COR-L47 (cell line): ENCODE measurements at regions not wholly inside any gene's neighbourhood (a gene's known extent, or its start where the extent isn't known, plus 50 kb on each side); places are given as distances from the start of the nearest gene placed in this dataset.
"Not testable (repeated sequence)": the region's sequence is repeated elsewhere in the genome, so short reads cannot be mapped to it uniquely, and the experiment has no call there.

ENCODE experiments used
- DNase-seq: peaks from one replicate; lab custom pipeline; 2025; lab: John Stamatoyannopoulos, UW

DNA sequence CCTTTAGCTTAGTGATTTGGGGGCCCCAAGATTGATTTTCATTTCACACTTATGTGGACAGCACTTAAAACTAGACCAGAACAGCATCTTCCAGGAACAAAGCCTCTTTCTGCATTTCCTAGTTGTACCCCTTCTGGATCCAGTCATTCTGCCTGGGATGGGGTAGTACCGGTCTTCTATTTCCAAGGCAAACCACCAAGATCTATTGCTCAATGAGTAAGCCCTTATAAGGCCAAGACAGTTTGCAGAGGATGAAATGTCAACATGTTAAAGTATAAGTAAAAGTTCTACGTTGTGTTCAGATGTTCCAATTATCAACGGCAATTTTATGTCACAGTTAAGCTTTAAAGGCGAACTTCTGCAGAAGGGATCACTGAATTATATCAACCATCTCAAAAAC is 106.9 kb upstream of the ZNF746 start:
- DNase-seq, result no peak

DNA sequence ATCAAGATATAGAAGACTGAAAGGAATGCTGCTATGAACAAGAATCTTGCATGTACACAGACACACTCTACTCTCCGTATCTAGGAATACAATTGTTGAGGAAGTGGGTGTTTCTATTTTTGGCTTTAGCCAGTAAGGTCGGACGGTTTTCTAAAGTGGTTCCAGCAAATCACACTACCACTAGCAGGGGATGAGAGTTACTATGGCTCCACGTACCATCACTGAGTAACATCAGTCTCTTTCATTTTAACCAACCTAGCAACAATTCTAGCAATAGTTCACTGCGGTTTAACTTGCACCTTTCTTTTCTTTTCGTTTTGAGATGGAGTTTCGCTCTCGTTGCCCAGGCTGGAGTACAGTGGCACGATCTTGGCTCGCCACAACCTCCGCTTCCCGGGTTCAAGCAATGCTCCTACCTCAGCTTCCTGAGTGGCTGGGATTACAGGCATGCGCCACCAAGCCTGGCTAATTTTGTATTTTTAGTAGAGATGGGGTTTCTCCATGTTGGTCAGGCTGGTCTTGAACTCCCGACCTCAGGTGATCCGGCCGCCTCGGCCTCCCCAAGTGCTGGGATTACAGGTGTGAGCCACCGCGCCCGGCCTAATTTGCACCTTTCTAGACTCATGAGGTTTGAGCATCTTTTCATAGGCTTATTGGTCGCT is 103.2 kb upstream of the ZNF746 start:
- not testable (repeated sequence) for DNase-seq

DNA sequence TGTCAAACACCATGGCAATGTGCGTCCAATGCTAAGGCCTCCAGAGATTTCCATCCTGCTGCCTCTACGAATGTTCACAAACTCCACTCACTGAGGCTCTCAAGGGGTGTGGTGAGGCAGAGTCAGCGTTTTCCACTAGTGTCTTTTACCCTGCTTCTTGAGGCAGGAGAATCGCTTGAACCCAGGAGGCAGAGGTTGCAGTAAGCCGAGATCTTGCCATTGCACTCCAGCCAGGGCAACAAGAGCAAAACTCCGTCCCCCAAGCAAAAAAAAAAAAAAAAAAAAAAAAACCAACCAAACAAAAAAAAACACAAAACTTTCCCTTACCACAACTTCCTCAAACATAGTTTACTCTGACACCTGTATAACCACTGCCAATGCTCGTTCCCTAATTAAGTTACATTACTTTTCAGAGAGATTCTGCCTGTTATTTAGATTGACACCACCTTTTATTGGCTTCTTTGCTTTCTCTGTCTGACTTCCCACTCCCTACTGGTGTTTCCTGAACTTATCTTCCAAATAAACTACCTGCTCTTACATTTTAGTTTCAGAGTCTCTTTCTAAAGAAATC is 102.1 kb upstream of the ZNF746 start:
- DNase-seq, result no peak

DNA sequence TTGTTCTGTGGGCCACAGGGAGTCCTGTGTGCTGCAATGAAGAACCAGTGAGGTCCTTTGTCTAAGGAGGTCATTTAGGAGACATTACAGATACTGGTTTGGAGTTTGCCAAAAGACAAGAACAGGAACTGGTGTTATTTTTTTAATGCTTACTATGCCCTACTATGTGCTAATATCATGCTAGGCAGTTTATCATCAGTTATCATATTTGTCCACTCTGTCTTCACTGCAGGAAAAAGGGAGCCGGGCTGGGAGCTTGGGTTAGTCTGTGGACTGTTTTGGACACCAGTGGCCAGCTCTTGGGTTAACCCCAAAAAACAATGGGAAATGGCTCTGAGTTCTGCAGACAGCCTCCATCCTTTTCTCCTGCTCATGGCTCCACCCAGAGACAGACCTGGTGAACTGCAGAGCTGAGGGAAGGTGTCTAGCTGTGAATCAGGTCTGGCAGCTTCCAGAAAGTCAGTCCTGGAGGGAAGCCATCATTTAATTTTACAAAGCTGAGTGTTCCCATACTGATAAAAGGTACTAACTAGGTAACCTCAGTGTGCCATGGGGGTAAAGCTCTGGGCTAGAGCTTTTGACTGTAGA is 101.2 kb upstream of the ZNF746 start:
- no peak for DNase-seq

DNA sequence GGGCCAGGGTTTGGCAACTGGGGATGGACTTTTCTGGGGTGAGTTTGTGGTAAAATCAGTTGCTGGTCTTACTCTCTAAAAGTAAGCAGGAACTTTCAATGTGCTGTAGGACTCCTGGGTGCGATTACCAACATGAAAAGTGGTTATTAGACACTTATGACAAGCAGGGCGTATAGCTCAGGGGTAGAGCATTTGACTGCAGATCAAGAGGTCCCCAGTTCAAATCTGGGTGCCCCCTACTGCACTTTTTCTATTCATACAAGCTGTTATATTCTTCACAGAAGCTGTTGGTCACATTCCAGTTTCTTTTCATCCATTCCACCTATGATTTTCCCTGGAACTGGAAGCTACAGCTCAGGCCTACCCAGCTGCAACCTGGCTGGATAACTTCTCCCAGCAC is 100.2 kb upstream of the ZNF746 start:
- not testable (repeated sequence) for DNase-seq

DNA sequence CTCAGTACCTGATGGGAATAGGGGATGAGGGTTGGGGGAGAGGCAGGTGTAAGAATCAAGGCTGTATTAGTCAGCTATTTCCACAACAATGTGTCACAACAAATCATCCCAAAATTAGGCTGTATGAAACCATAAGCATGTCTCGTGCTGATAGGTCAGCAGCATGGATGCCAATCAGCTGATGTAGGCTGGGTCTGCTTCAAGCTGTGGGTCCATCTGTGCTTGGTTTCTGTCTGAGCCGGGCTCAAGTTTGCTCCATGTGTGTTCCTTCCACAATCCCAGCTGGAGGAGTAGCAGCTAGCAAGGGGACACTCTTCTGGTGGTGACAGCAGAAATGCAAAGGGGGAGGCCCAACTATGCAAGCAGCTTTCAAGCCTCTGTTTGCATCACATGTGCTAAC is 97.9 kb upstream of the ZNF746 start:
- no peak for DNase-seq

DNA sequence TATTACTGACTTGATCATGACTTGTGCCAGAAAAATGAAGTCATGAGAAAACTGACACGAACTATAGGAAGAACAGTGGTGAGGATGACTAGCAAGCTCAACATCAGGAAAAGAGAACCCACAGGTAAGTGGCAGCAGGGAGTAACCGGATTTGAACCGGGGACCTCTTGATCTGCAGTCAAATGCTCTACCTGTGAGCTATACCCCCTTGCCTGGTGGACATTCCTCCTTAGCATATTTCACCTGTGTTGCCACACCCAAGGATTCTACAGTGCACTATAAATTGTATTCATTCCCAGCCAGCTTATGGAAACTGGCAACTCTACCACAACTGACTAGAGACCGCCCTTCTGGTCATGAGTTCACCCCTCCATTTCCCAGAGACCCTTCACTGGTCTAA is 97.5 kb upstream of the ZNF746 start:
- no peak for DNase-seq

DNA sequence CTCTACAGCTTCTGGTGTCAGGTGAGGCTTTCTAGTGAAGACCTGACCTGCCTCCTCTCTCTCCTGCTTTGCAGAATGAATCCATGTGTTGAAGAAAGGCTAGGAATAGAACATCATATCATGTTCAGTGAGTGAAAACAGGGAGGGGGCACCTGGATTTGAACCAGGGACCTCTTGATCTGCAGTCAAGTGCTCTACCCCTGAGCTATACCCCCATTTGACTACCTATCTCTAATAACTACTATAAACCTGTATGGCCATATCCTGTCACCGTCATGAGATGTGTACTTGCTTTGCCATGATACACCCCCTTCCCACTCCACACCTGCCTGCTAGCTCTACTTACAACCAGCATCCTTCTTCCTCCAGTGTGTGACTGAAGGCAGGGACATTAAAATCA is 91.3 kb upstream of the ZNF746 start:
- DNase-seq, result no peak

DNA sequence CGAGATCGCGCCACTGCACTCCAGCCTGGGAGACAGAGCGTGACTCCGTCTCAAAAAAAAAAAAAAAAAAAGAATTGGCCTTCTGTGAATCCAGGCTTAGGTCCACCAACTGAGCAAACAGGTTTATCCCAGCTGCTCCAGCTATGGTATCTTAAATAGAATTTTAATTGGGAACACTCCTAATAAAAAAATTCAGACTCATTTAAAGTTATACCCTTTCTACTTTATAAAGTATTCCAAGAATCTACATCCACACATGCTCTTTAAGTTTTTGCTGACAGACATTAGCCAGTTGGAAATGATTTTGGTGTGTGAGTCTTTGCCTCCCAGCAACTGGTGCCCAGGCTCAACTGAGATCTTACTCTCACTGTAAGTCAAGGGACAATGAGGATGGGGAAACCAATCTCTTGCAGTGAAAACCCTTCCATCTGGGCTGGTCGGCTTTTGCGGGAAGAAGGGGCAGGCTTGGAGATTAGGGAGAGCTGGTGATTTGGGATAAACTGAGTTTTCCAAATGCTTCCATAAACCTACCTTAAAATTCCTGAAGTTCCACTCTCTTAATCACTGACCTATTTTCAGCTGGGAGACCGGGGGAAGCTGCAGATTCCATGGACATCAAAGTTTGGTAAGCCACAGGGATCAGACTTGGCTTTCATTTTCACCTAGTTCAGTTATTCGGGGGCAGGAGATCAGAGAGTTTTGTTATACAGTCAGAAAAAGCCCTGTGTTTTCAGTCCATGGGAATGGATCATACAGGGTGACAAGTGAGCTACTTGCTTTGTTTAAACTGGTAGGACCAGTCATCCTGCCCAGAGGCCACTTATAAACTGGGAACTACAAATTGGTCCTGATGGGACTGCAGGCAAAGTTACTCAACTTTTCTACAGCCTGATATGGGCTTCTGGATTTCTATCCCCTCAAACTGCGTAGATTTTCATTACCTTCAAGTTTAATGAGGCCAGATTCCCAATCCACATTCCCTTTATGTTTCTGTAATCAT is 89.3 kb upstream of the ZNF746 start:
- no peak for DNase-seq

DNA sequence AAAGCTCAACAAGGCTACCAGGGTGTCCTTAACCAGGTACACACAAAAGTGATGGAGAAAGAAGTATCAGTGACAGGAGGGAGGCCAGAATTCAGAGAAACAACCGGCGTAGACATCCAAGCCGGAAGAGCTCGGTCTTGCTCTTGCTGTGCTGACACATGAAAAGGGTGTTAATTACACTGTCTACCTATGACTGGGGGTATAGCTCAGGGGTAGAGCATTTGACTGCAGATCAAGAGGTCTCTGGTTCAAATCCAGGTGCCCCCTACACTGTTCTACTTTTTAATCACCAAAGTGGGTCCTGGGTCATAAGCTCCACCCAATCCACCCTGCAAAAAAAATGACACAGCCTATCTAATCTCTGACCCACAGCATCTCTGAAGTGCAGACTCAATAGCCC is 86.9 kb upstream of the ZNF746 start:
- no peak for DNase-seq

DNA sequence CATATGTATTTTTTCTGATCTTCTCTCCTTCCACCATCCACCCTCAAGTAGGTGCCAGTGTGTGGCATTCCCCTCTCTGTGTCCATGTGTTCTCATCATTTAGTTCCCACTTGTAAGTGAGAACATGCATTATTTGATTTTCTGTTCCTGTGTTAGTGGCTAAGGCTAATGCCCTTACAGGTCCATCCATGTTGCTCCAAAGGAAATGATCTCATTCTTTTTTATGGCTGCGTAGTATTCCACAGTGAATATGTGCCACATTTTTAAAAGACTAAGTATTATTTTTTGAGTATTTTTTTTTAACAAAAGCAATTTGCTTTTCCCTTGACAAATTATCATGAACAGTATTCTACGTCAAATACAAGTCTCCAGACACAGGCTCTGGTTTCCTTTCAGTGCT is 86.4 kb upstream of the ZNF746 start:
- no peak for DNase-seq

DNA sequence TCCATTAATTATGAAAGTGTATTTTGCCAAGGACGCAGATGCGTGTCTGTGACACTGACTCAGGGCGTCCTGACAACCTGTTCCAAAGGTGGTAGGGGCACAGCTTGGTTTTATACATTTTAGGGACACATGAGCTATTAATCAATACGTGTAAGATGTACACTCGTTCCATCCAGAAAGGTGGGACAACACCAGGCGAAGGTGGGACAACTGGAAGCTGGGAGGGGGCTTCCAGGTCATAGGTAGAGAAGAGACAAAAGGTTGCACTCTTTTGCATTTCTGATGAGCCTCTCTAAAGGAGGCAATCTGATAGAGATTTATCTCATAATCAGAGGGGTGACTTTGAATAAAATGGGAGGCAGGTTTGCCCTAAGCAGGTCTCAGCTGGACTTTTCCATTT is 82.7 kb upstream of the ZNF746 start:
- DNase-seq, result no peak

DNA sequence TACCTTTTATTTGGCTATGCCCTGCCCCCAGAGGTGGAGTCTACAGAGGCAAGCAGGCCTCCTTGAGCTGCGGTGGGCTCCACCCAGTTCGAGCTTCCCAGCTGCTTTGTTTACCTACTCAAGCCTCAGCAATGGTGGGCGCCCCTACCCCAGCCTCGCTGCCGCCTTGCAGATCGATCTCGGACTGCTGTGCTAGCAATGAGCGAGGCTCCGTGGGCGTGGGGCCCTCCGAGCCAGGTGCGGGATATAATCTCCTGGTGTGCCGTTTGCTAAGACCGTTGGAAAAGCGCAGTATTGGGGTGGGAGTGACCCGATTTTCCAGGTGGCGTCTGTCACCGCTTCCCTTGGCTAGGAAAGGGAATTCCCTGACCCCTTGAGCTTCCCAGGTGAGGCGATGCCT is 81.8 kb upstream of the ZNF746 start:
- not testable (repeated sequence) for DNase-seq

DNA sequence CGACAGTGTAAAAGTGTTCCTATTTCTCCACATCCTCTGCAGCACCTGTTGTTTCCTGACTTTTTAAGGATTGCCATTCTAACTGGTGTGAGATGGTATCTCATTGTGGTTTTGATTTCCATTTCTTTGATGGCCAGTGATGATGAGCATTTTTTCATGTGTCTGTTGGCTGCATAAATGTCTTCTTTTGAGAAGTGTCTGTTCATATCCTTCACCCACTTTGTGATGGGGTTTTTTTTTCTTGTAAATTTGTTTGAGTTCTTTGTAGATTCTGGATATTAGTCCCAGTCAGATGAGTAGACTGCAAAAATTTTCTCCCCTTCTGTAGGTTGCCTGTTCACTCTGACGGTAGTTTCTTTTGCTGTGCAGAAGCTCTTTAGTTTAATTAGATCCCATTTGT is 76.8 kb upstream of the ZNF746 start:
- DNase-seq, result not testable (repeated sequence)

DNA sequence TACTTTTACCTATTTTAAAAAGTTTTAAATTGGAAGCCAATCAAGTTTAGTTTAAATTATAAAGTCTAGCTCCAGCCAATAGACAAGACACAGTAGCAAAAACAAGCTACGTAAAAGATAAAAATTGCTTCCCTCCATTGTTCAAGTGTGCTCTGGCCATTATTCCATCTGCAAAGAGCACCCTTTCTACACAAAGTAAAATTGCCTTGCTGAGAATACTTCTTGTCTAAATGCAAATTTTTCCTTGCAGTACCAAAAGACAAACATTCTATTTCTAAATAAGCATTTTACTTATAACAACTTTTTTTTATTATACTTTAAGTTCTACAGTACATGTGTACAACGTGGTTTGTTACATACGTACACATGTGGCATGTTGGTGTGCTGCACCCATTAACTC is 75.9 kb upstream of the ZNF746 start:
- no peak for DNase-seq

DNA sequence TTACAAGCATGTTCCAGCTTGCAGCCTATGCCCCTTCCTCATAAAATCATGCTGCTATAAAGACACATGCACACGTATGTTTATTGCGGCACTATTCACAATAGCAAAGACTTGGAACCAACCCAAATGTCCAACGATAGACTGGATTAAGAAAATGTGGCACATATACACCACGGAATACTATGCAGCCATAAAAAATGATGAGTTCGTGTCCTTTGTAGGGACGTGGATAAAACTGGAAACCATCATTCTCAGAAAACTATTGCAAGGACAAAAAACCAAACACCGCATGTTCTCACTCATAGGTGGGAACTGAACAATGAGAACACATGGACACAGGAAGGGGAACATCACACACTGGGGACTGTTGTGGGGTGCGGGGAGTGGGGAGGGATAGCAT is 75.3 kb upstream of the ZNF746 start:
- DNase-seq, result not testable (repeated sequence)

DNA sequence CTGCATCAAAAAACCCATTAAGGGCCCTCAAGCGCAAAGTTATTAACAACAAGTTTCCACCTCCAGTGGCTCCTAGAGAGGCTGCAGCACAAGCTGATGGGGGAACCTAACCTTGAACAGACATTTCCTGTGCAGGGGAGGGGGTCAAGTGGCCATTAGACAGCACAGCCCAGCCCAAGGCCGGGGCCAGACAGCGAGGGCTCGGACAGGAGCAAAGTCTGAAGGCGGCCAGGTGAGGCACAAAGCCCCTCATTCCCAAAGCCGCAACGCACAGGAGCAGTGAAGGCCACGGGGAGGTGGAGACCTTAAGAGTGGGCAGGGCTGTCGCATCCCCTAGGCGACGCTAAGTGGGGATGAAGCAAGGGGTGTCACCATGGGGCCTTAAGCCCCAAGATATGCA is 73.2 kb upstream of the ZNF746 start:
- no peak for DNase-seq

DNA sequence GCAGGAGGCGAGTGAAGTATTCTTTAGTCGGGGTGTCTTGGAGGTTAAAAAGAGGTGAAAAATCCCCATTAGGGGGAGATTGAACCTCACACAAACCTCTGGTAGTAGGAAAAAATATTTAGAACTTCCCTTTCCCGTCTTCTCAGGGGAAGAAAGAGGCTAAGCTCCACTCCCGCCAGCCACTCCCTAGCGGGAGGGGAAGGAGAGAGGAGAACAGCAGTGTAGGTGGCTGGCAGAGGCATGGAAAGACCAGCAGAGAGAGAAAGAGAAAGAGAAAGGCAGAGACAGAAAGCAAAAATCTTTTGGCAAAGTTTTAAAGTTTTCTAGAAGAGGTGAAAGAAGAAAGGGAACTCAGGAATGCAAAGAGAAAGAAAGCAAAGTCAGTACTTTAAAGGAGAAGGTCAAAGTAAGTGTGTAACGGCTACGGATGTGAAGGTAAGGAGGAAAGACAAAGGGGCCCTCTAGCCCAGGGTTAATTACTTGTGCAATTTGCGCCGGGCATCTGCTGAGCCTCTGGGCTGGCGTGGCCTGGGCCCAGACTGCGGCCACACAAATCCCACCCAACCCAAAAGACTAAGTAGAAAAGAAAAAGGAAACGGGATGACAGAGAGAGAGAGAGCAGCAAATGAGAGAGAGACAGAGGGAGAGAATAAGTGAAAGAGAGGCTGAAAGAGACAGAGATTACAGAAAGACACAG is 72.3 kb upstream of the ZNF746 start:
- no peak for DNase-seq

DNA sequence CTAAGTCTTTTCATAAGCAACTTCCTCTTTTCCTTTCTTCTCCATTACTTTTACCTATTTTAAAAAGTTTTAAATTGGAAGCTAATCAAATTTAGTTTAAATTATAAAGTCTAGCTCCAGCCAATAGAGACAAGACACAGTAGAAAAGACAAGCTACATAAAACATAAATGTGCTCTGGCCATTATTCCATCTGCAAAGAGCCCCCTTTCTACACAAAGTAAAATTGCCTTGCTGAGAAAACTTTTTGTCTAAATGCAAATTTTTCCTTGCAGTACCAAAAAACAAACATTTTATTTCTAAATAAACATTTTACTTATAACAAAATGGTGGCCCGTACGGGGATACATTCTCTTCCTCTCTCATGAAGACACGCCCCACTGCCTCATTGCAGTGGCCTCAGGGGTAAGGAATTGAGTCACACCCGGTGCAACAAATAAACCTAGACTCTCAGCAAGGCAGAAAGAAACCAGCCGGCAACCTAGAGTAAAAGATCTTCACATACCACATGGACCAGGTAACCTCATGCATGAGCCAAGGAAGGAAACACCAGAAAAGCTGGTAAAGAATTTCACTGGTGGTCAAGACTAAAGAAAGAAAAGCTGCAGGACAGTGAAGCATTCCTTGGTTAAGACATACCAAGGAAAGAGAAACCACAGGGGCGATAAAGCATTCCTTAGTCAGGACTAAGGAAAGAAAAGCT is 71.6 kb upstream of the ZNF746 start:
- DNase-seq, result no peak

DNA sequence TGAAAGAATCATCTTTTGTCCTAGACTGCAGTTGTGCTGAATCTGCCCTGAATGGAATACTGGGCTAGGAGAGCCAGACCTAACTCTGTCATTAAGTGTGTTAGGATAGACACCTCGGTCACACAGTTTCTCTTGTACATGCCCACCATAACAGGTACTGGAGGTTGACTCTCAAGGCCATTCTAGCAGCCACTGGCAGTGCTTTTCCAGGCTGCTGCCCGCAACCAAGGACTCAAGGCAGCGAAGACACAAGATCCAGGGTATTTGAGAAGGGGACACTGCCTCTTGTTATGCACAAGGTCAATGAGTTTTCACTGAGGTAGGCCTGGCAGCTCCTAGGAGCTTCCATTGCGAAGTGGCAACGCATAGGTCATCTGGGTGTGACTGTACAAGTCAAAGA is 70.6 kb upstream of the ZNF746 start:
- DNase-seq, result no peak

DNA sequence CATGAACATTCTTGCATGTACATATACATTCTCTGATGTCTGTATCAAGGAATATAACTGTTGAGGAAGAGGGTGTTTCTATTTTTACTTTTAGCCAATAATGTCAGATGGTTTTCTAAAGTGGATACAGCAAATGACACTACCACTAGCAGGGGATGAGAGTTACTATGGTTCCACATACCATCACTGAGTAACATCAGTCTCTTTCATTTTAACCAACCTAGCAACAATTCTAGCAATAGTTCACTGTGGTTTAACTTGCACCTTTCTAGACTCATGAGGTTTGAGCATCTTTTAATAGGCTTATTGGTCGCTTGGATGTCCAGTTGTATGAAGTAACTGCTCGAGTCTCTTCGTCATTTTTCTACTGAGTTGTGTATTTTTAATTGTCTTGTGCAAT is 68.5 kb upstream of the ZNF746 start:
- no peak for DNase-seq

DNA sequence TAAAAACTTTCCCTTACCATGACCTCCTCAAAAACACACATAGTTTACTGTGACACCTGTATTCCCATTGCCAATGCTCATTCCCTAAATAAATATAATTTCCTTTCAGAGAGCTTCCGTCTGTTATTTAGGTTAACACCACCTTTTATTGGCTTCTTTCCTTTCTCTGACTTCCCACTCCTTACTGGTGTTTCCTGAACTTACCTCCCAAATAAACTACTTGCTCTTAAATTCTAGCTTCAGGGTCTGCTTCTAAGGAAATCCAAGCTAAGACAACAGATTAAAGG is 67.4 kb upstream of the ZNF746 start:
- DNase-seq, result no peak
